ENCODE measurements at regions not wholly inside any gene's neighbourhood (a gene's known extent, or its start where the extent isn't known, plus 50 kb on each side); places are given as distances from the start of the nearest gene placed in this dataset.

GRCh38 chr9:86778761-86779160, 168.5 kb downstream of the GAS1 start:
- Histone ChIP-seq H2AFZ (ENCODE audit: low read length) (no peak overlapping the region), H3K4me3 (ENCODE audit: low read depth, low read length, poor library complexity, severe bottlenecking) (no peak overlapping the region), H3F3A (ENCODE audit: insufficient read depth, low read length) (no peaks in the 10 kb centered on the region), H3K4me1 (ENCODE audit: insufficient read depth, low read length, severe bottlenecking) (no peaks in the 10 kb centered on the region), H4K20me1 (ENCODE audit: insufficient read depth, low read length) (no peaks in the 10 kb centered on the region), H3K79me2 (ENCODE audit: insufficient read depth, low read length) (no peaks in the 10 kb centered on the region), H3K9ac (ENCODE audit: low read length) (no peak overlapping the region), H3K36me3 (ENCODE audit: insufficient read depth, low read length) (no peaks in the 10 kb centered on the region), H3K9me3 (ENCODE audit: low read length) (no peaks in the 10 kb centered on the region), H3K9me2 (ENCODE audit: low read depth, low read length) (no peaks in the 10 kb centered on the region), H3K27ac (ENCODE audit: low read depth, low read length, poor library complexity, severe bottlenecking) (no peak overlapping the region), H3K4me2 (ENCODE audit: low read length) (no peak overlapping the region), H3K27me3 (ENCODE audit: insufficient read depth, low read length) (no peaks in the 10 kb centered on the region)
- no peak for TF ChIP-seq EZH2 (IDR thresholded peaks at IDR 0.05; ENCODE audit: borderline replicate concordance, low read length)
- TF ChIP-seq CTCF (IDR thresholded peaks at IDR 0.05; ENCODE audit: low read length), result no peak

GRCh38 chr9:86775718-86776117, 171.6 kb downstream of the GAS1 start:
- H3K4me1 ChIP-seq (ENCODE audit: insufficient read depth, low read length, severe bottlenecking), result no peaks in the 10 kb centered on the region
- H3K4me3 ChIP-seq (ENCODE audit: low read depth, low read length, poor library complexity, severe bottlenecking), result no peak overlapping the region
- H3K79me2 ChIP-seq (ENCODE audit: insufficient read depth, low read length), result no peaks in the 10 kb centered on the region
- H3K9me2 ChIP-seq (ENCODE audit: low read depth, low read length), result no peaks in the 10 kb centered on the region
- H3K27ac ChIP-seq (ENCODE audit: low read depth, low read length, poor library complexity, severe bottlenecking), result no peak overlapping the region
- no peak overlapping the region for H2AFZ ChIP-seq (ENCODE audit: low read length)
- no peak overlapping the region for H3K9ac ChIP-seq (ENCODE audit: low read length)
- no peaks in the 10 kb centered on the region for H3K36me3 ChIP-seq (ENCODE audit: insufficient read depth, low read length)
- H3F3A ChIP-seq (ENCODE audit: insufficient read depth, low read length), result no peaks in the 10 kb centered on the region
- no peaks in the 10 kb centered on the region for H3K27me3 ChIP-seq (ENCODE audit: insufficient read depth, low read length)
- no peaks in the 10 kb centered on the region for H3K9me3 ChIP-seq (ENCODE audit: low read length)
- H4K20me1 ChIP-seq (ENCODE audit: insufficient read depth, low read length), result no peaks in the 10 kb centered on the region
- TF ChIP-seq EZH2 (IDR thresholded peaks at IDR 0.05; ENCODE audit: borderline replicate concordance, low read length), result no peak
- TF ChIP-seq CTCF (IDR thresholded peaks at IDR 0.05; ENCODE audit: low read length), result no peak
- no peak overlapping the region for H3K4me2 ChIP-seq (ENCODE audit: low read length)

GRCh38 chr9:86774116-86774515, 173.2 kb downstream of the GAS1 start:
- TF ChIP-seq EZH2 (IDR thresholded peaks at IDR 0.05; ENCODE audit: borderline replicate concordance, low read length) (no peak), CTCF (IDR thresholded peaks at IDR 0.05; ENCODE audit: low read length) (no peak)
- no peak overlapping the region for H2AFZ ChIP-seq (ENCODE audit: low read length)
- no peaks in the 10 kb centered on the region for H3K4me1 ChIP-seq (ENCODE audit: insufficient read depth, low read length, severe bottlenecking)
- H4K20me1 ChIP-seq (ENCODE audit: insufficient read depth, low read length), result no peaks in the 10 kb centered on the region
- H3K9ac ChIP-seq (ENCODE audit: low read length), result no peak overlapping the region
- no peaks in the 10 kb centered on the region for H3K79me2 ChIP-seq (ENCODE audit: insufficient read depth, low read length)
- no peaks in the 10 kb centered on the region for H3K27me3 ChIP-seq (ENCODE audit: insufficient read depth, low read length)
- no peak overlapping the region for H3K4me3 ChIP-seq (ENCODE audit: low read depth, low read length, poor library complexity, severe bottlenecking)
- no peaks in the 10 kb centered on the region for H3K9me3 ChIP-seq (ENCODE audit: low read length)
- no peak overlapping the region for H3K4me2 ChIP-seq (ENCODE audit: low read length)
- H3K27ac ChIP-seq (ENCODE audit: low read depth, low read length, poor library complexity, severe bottlenecking), result no peak overlapping the region
- H3K36me3 ChIP-seq (ENCODE audit: insufficient read depth, low read length), result no peaks in the 10 kb centered on the region
- H3K9me2 ChIP-seq (ENCODE audit: low read depth, low read length), result no peaks in the 10 kb centered on the region
- H3F3A ChIP-seq (ENCODE audit: insufficient read depth, low read length), result no peaks in the 10 kb centered on the region

Measured in OCI-LY1 (cell line).